Panc1 (cell line): ENCODE measurements at regions not wholly inside any gene's neighbourhood (a gene's known extent, or its start where the extent isn't known, plus 50 kb on each side); places are given as distances from the start of the nearest gene placed in this dataset.

Experiments used
- ATAC-seq: fragments of 200-7000 bp; cut with Tn5 transposase; 2 replicates; pipeline ENCODE4 v1.9.1; 2020; ENCODE audit warnings: mild to moderate bottlenecking, moderate library complexity
- BruUV-seq: library from RNA; stranded (reverse); fragments of 400-500 nt; replicated peaks from 2 replicates; lab custom pipeline; 2021; lab: Mats Ljungman, UMichigan
- CTCF ChIA-PET: fragments of 300-600 bp; sonication (Branson Sonifier 250); formaldehyde crosslinking; loops from one replicate; lab custom pipeline; 2022; ENCODE audit warnings: antibody characterized with exemption; lab: Charles Lee
- POLR2A ChIA-PET: fragments of 300-600 bp; sonication (Branson Sonifier 250); formaldehyde crosslinking; loops from one replicate; lab custom pipeline; 2022; ENCODE audit warnings: antibody characterized with exemption; lab: Charles Lee
- DNase-seq: peaks from one replicate; pipeline ENCODE4 v3.0.0-alpha.2; 2010; ENCODE audit warnings: low read depth, low spot score
- H3K27ac ChIP-seq: 2 replicates; pipeline ENCODE4 v1.5.1; 2011; ENCODE audit warnings: mild to moderate bottlenecking, low read length, inconsistent platforms
- H3K27me3 ChIP-seq: fragments of 200-500 bp; sonication (Bioruptor generic); 2 replicates; pipeline ENCODE4 v1.6.0; 2014; ENCODE audit warnings: low read length, inconsistent platforms; ENCODE audit not compliant: control insufficient read depth, insufficient read depth
- H3K36me3 ChIP-seq: fragments of 200-500 bp; sonication (Bioruptor generic); 2 replicates; pipeline ENCODE4 v1.5.1; 2014; ENCODE audit warnings: inconsistent platforms, mild to moderate bottlenecking, low read length, moderate library complexity; ENCODE audit not compliant: control insufficient read depth, insufficient read depth
- H3K4me1 ChIP-seq: 2 replicates; pipeline ENCODE4 v1.5.1; 2011; ENCODE audit warnings: inconsistent platforms, mild to moderate bottlenecking, low read length, moderate library complexity; ENCODE audit not compliant: control insufficient read depth, insufficient read depth
- H3K4me3 ChIP-seq, 2 experiments: 2 replicates each; pipeline ENCODE4 v1.5.1; 2011 to 2012; ENCODE audit warnings: low read depth in 2 of 2, low read length in 2 of 2, mild to moderate bottlenecking in 2 of 2, inconsistent platforms in 1 of 2, moderate library complexity in 1 of 2
- H3K9me3 ChIP-seq: fragments of 200-500 bp; sonication (Bioruptor generic); 2 replicates; pipeline ENCODE4 v1.5.1; 2014; ENCODE audit warnings: low read depth, mild to moderate bottlenecking, inconsistent platforms, low read length, moderate library complexity; ENCODE audit not compliant: control insufficient read depth, insufficient read depth
- POLR2AphosphoS5 ChIP-seq: IDR thresholded peaks from 2 replicates; pipeline ENCODE4 v1.6.1; 2012; ENCODE audit warnings: mild to moderate bottlenecking, low read depth, low read length, moderate library complexity
- SIN3A ChIP-seq: IDR thresholded peaks from 2 replicates; pipeline ENCODE4 v1.6.1; 2012; ENCODE audit warnings: low read depth, mild to moderate bottlenecking, low read length, moderate library complexity, borderline replicate concordance; ENCODE audit not compliant: insufficient read depth
- TCF7L2 ChIP-seq: IDR thresholded peaks from 2 replicates; pipeline ENCODE4 v1.6.1; 2011; ENCODE audit warnings: mild to moderate bottlenecking, low read depth, low read length, inconsistent platforms
- in situ Hi-C: cut with HindIII; loops from 2 replicates; pipeline ENCODE4 v1.10.0; 2016; ENCODE audit warnings: low sequenced_read_pairs, low pct_unique_long_range_greater_than_20kb
- intact Hi-C: fragments of 100-400 bp; cut with micrococcal nuclease; formaldehyde crosslinking; loops from one replicate; pipeline ENCODE4 v1.10.0; 2022; ENCODE audit not compliant: unreplicated experiment
- TF ChIP-seq, protein P1 (sequence below): fragments of 450-650 bp; IDR thresholded peaks from 2 replicates; pipeline ENCODE4 v1.5.1; 2017; ENCODE audit warnings: mild to moderate bottlenecking
- TF ChIP-seq, protein P2 (sequence below), 2 experiments: IDR thresholded peaks; 2 replicates each; pipeline ENCODE4 v1.6.1; 2011 to 2012; ENCODE audit warnings: low read depth in 2 of 2, control low read depth in 1 of 2, low read length in 1 of 2, mild to moderate bottlenecking in 1 of 2, moderate library complexity in 1 of 2; ENCODE audit not compliant: insufficient read depth in 1 of 2

DNA sequence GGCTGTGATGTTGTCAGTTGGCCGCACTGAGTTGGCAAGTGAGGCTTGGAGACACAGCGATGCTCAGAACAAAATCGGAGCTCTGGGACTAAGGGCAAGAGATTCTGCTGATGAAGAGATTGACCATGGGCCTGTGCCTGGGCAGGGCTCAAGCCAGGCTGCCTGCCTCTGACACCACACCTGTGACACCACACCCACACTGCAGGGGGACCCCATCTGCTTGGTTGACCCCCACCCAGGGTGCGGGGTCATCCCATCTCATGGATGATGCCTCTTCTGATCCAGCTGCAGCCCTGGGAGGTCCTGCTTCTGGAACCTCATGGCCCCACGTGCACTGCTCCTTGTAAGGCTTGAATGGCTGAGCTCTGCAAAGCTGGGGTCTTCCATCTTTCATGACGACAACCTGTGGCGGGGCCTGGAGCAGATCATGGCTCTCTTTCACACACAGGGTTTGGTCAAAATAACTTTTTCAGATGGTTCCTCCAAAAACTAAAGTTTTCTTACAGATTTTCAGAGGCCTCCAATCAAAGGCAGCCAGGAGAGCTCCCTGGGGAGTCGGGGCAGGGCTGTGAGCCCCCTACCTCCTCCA lies 185.2 kb downstream of the GADD45G start:
- H3K9me3 ChIP-seq = no peaks in the 10 kb centered on the region
- intact Hi-C loops = no loop called here
- no peak overlapping the region for H3K4me3 ChIP-seq
- H3K36me3 ChIP-seq = no peaks in the 10 kb centered on the region
- ChIA-PET CTCF (no interaction called here), POLR2A (no interaction called here)
- in situ Hi-C loops = no loop called here
- H3K27me3 ChIP-seq = no peaks in the 10 kb centered on the region
- TF ChIP-seq TCF7L2 (no peak), SIN3A (no peak), POLR2AphosphoS5 (no peak)
- TF ChIP-seq, protein P1, sequence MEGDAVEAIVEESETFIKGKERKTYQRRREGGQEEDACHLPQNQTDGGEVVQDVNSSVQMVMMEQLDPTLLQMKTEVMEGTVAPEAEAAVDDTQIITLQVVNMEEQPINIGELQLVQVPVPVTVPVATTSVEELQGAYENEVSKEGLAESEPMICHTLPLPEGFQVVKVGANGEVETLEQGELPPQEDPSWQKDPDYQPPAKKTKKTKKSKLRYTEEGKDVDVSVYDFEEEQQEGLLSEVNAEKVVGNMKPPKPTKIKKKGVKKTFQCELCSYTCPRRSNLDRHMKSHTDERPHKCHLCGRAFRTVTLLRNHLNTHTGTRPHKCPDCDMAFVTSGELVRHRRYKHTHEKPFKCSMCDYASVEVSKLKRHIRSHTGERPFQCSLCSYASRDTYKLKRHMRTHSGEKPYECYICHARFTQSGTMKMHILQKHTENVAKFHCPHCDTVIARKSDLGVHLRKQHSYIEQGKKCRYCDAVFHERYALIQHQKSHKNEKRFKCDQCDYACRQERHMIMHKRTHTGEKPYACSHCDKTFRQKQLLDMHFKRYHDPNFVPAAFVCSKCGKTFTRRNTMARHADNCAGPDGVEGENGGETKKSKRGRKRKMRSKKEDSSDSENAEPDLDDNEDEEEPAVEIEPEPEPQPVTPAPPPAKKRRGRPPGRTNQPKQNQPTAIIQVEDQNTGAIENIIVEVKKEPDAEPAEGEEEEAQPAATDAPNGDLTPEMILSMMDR = no peak
- TF ChIP-seq, protein P2, sequence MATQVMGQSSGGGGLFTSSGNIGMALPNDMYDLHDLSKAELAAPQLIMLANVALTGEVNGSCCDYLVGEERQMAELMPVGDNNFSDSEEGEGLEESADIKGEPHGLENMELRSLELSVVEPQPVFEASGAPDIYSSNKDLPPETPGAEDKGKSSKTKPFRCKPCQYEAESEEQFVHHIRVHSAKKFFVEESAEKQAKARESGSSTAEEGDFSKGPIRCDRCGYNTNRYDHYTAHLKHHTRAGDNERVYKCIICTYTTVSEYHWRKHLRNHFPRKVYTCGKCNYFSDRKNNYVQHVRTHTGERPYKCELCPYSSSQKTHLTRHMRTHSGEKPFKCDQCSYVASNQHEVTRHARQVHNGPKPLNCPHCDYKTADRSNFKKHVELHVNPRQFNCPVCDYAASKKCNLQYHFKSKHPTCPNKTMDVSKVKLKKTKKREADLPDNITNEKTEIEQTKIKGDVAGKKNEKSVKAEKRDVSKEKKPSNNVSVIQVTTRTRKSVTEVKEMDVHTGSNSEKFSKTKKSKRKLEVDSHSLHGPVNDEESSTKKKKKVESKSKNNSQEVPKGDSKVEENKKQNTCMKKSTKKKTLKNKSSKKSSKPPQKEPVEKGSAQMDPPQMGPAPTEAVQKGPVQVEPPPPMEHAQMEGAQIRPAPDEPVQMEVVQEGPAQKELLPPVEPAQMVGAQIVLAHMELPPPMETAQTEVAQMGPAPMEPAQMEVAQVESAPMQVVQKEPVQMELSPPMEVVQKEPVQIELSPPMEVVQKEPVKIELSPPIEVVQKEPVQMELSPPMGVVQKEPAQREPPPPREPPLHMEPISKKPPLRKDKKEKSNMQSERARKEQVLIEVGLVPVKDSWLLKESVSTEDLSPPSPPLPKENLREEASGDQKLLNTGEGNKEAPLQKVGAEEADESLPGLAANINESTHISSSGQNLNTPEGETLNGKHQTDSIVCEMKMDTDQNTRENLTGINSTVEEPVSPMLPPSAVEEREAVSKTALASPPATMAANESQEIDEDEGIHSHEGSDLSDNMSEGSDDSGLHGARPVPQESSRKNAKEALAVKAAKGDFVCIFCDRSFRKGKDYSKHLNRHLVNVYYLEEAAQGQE (IDR thresholded peaks at IDR 0.05; ENCODE audit: insufficient read depth in 1 of 2, low read depth in 2 of 2, low read length in 1 of 2) = no peak
- no peak for ATAC-seq
- no peaks in the 10 kb centered on the region for H3K4me1 ChIP-seq
- DNase-seq = no peak
- H3K27ac ChIP-seq = no peak overlapping the region
- BruUV-seq = no TSS peak

GRCh38 chr9:89790542-89791109 lies 185.8 kb downstream of the GADD45G start:
- Histone ChIP-seq H3K4me1 (no peaks in the 10 kb centered on the region), H3K27ac (no peak overlapping the region), H3K36me3 (no peaks in the 10 kb centered on the region), H3K9me3 (no peaks in the 10 kb centered on the region), H3K27me3 (no peaks in the 10 kb centered on the region), H3K4me3 (no peak overlapping the region)
- ATAC-seq (no peak), DNase-seq (no peak)
- no TSS peak for BruUV-seq
- ChIA-PET CTCF (no interaction called here), POLR2A (no interaction called here)
- in situ Hi-C loops (no loop called here), intact Hi-C loops (no loop called here)
- TF ChIP-seq, protein P2 (IDR thresholded peaks at IDR 0.05; ENCODE audit: insufficient read depth in 1 of 2, low read depth in 2 of 2, low read length in 1 of 2) = no peak
- TF ChIP-seq TCF7L2 (no peak), POLR2AphosphoS5 (no peak)
